PC-9 (cell line): ENCODE measurements at regions not wholly inside any gene's neighbourhood (a gene's known extent, or its start where the extent isn't known, plus 50 kb on each side); places are given as distances from the start of the nearest gene placed in this dataset.

Experiments used
- EZH2 ChIP-seq: fragments of 200-600 bp; sonication (generic); IDR thresholded peaks from 2 replicates; pipeline ENCODE4 v1.8.0; 2017; ENCODE audit warnings: antibody characterized with exemption, low read depth
- TF ChIP-seq, protein P1 (sequence below): fragments of 200-600 bp; sonication (generic); conservative IDR thresholded peaks from 2 replicates; pipeline ENCODE4 v1.6.1; 2017; ENCODE audit warnings: mixed run types, antibody characterized with exemption, mild to moderate bottlenecking, moderate library complexity

GRCh38 chr12:32047357-32048212 lies 59.1 kb upstream of the BICD1 start:
- TF ChIP-seq, protein P1, sequence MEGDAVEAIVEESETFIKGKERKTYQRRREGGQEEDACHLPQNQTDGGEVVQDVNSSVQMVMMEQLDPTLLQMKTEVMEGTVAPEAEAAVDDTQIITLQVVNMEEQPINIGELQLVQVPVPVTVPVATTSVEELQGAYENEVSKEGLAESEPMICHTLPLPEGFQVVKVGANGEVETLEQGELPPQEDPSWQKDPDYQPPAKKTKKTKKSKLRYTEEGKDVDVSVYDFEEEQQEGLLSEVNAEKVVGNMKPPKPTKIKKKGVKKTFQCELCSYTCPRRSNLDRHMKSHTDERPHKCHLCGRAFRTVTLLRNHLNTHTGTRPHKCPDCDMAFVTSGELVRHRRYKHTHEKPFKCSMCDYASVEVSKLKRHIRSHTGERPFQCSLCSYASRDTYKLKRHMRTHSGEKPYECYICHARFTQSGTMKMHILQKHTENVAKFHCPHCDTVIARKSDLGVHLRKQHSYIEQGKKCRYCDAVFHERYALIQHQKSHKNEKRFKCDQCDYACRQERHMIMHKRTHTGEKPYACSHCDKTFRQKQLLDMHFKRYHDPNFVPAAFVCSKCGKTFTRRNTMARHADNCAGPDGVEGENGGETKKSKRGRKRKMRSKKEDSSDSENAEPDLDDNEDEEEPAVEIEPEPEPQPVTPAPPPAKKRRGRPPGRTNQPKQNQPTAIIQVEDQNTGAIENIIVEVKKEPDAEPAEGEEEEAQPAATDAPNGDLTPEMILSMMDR, result no peak
- TF ChIP-seq EZH2, result no peak
